Lower leg skin (tissue), 4 donors: ENCODE measurements at regions not wholly inside any gene's neighbourhood (a gene's known extent, or its start where the extent isn't known, plus 50 kb on each side); places are given as distances from the start of the nearest gene placed in this dataset.
A peak's percentile ranks its signal among the peaks of the same experiment; 100 is the strongest.
"Not testable (repeated sequence)": the region's sequence is repeated elsewhere in the genome, so short reads cannot be mapped to it uniquely, and the experiment has no call there.

ENCODE experiments used
- DNase-seq, 2 donors: peaks; one replicate each; pipeline ENCODE4 v3.0.0-alpha.2; 2019; ENCODE audit warnings: low spot score in 2 of 2
- H3K4me3 ChIP-seq: fragments of 200-600 bp; sonication (generic); 2 replicates; pipeline ENCODE4 v1.5.1; 2017; ENCODE audit warnings: mild to moderate bottlenecking, low read depth; ENCODE audit not compliant: poor library complexity, severe bottlenecking
- CTCF ChIP-seq, 3 donors: fragments of 450-650 bp; IDR thresholded peaks; one replicate each; pipeline ENCODE4 v1.5.1; 2016; ENCODE audit warnings: antibody characterized with exemption in 3 of 3, mild to moderate bottlenecking in 3 of 3, moderate library complexity in 2 of 3
- POLR2A ChIP-seq, 2 donors: fragments of 450-650 bp; IDR thresholded peaks; one replicate each; pipeline ENCODE4 v1.6.1; 2016 to 2017; ENCODE audit warnings: antibody characterized with exemption in 2 of 2, mild to moderate bottlenecking in 1 of 2, moderate library complexity in 1 of 2
- WGBS, 2 donors: methylation state at CpG; one replicate each; pipeline ENCODE4 v1.1.5; 2018; 5-methylcytosine and 5-hydroxymethylcytosine counted together
- intact Hi-C: fragments of 100-400 bp; cut with DNase I; formaldehyde crosslinking; loops from one replicate; pipeline ENCODE4 v1.15.0; 2023; ENCODE audit warnings: low total_unique reads

- intact Hi-C loops = no loop called here
- TF ChIP-seq CTCF (IDR thresholded peaks at IDR 0.05) = no peak
- no peak for TF ChIP-seq POLR2A (IDR thresholded peaks at IDR 0.05)
- 96 to 99% methylated on average over 2 of the region's 2 CpGs for WGBS, 2 donors
- no peak overlapping the region for H3K4me3 ChIP-seq
- no peak for DNase-seq
Measured at GRCh38 chr17:72470734-72471133, 349.9 kb downstream of the SOX9 start.

GRCh38 chr17:72471296-72471695 lies 350.5 kb downstream of the SOX9 start:
- 92 to 94% methylated on average over 3 of the region's 3 CpGs for WGBS, 2 donors
- TF ChIP-seq CTCF (IDR thresholded peaks at IDR 0.05) (no peak), POLR2A (IDR thresholded peaks at IDR 0.05) (no peak)
- intact Hi-C loops = no loop called here
- peak in 1 of 2 donors; percentile 0 for DNase-seq
- no peak overlapping the region for H3K4me3 ChIP-seq

GRCh38 chr17:72472106-72472505 lies 351.3 kb downstream of the SOX9 start:
- WGBS, 2 donors = 63 to 64% methylated on average over 3 of the region's 3 CpGs
- DNase-seq = no peak
- H3K4me3 ChIP-seq = no peak overlapping the region
- TF ChIP-seq CTCF (IDR thresholded peaks at IDR 0.05) (no peak), POLR2A (IDR thresholded peaks at IDR 0.05) (no peak)
- intact Hi-C loops = no loop called here

- intact Hi-C loops, DNase-seq, H3K4me3 ChIP-seq: not testable (repeated sequence)
- 77 to 84% methylated on average over 4 of the region's 4 CpGs for WGBS, 2 donors
Measured at GRCh38 chr17:72472853-72473390, 352.1 kb downstream of the SOX9 start.

GRCh38 chr17:72474243-72474642 lies 353.4 kb downstream of the SOX9 start:
- 95 to 97% methylated on average over 2 of the region's 2 CpGs for WGBS, 2 donors
- DNase-seq = no peak
- TF ChIP-seq CTCF (IDR thresholded peaks at IDR 0.05) = no peak
- no peak for TF ChIP-seq POLR2A (IDR thresholded peaks at IDR 0.05)
- no peak overlapping the region for H3K4me3 ChIP-seq
- intact Hi-C loops = no loop called here

- no peak overlapping the region for H3K4me3 ChIP-seq
- WGBS, 2 donors = 80 to 83% methylated on average over 5 of the region's 5 CpGs
- TF ChIP-seq CTCF (IDR thresholded peaks at IDR 0.05) = no peak
- no peak for TF ChIP-seq POLR2A (IDR thresholded peaks at IDR 0.05)
- intact Hi-C loops = no loop called here
- DNase-seq = no peak
Measured at GRCh38 chr17:72474719-72475477, 354.1 kb downstream of the SOX9 start.
